PC-3 (cell line): ENCODE measurements at regions not wholly inside any gene's neighbourhood (a gene's known extent, or its start where the extent isn't known, plus 50 kb on each side); places are given as distances from the start of the nearest gene placed in this dataset.

ENCODE experiments used
- ATAC-seq: fragments of 200-7000 bp; cut with Tn5 transposase; 2 replicates; pipeline ENCODE4 v1.9.1; 2020; ENCODE audit warnings: mild to moderate bottlenecking, moderate library complexity
- BruUV-seq: library from RNA; stranded (reverse); fragments of 400-500 nt; replicated peaks from 2 replicates; lab custom pipeline; 2021; lab: Mats Ljungman, UMichigan
- CTCF ChIA-PET: fragments of 300-600 bp; sonication (Branson Sonifier 250); formaldehyde crosslinking; loops from one replicate; lab custom pipeline; 2022; ENCODE audit warnings: antibody characterized with exemption; lab: Charles Lee
- POLR2A ChIA-PET: fragments of 300-600 bp; sonication (Branson Sonifier 250); formaldehyde crosslinking; loops from one replicate; lab custom pipeline; 2022; ENCODE audit warnings: antibody characterized with exemption; ENCODE audit not compliant: unreplicated experiment; lab: Charles Lee
- DNase-seq: peaks from one replicate; pipeline ENCODE4 v3.0.0-alpha.2; 2015
- H2AFZ ChIP-seq: fragments of 300-600 bp; sonication (generic); 2 replicates; pipeline ENCODE4 v1.6.0; 2016; ENCODE audit warnings: antibody characterized with exemption, low read length
- H3F3A ChIP-seq: fragments of 300-600 bp; sonication (generic); one replicate; pipeline ENCODE4 v1.6.0; 2017; ENCODE audit warnings: antibody characterized with exemption, low read length, control low read depth, mild to moderate bottlenecking; ENCODE audit not compliant: unreplicated experiment
- H3K27ac ChIP-seq: fragments of 300-600 bp; sonication (generic); 2 replicates; pipeline ENCODE4 v1.5.1; 2016; ENCODE audit warnings: mild to moderate bottlenecking, low read length
- H3K27me3 ChIP-seq: fragments of 300-600 bp; sonication (generic); 2 replicates; pipeline ENCODE4 v1.6.1; 2016; ENCODE audit warnings: low read length, mixed read lengths
- H3K36me3 ChIP-seq: fragments of 300-600 bp; sonication (generic); 2 replicates; pipeline ENCODE4 v1.6.1; 2016; ENCODE audit warnings: low read depth, mixed run types, low read length, mixed read lengths
- H3K4me1 ChIP-seq: fragments of 300-600 bp; sonication (generic); 2 replicates; pipeline ENCODE4 v1.5.1; 2016; ENCODE audit warnings: low read length; ENCODE audit not compliant: insufficient read depth
- H3K4me2 ChIP-seq: fragments of 300-600 bp; sonication (generic); 2 replicates; pipeline ENCODE4 v1.6.0; 2016; ENCODE audit warnings: low read length
- H3K4me3 ChIP-seq: fragments of 300-600 bp; sonication (generic); 2 replicates; pipeline ENCODE4 v1.5.1; 2016; ENCODE audit warnings: mild to moderate bottlenecking, low read length, mixed read lengths
- H3K79me2 ChIP-seq: fragments of 300-600 bp; sonication (generic); 2 replicates; pipeline ENCODE4 v1.6.1; 2017; ENCODE audit warnings: low read length, mixed read lengths
- H3K9ac ChIP-seq: fragments of 300-600 bp; sonication (generic); 2 replicates; pipeline ENCODE4 v1.6.0; 2016; ENCODE audit warnings: mild to moderate bottlenecking, low read length
- H3K9me2 ChIP-seq: fragments of 300-600 bp; sonication (generic); replicated peaks from 2 replicates; pipeline ENCODE4 v1.6.1; 2016; ENCODE audit warnings: mixed run types, low read length, mixed read lengths
- H3K9me3 ChIP-seq: fragments of 300-600 bp; sonication (generic); 2 replicates; pipeline ENCODE4 v1.6.1; 2016; ENCODE audit warnings: low read length, mixed read lengths
- H4K20me1 ChIP-seq: fragments of 300-600 bp; sonication (generic); 2 replicates; pipeline ENCODE4 v1.6.1; 2016; ENCODE audit warnings: low read length, mixed read lengths
- EZH2 ChIP-seq: fragments of 300-600 bp; sonication (generic); IDR thresholded peaks from one replicate; pipeline ENCODE4 v1.6.1; 2017; ENCODE audit warnings: antibody characterized with exemption, mild to moderate bottlenecking, low read length; ENCODE audit not compliant: unreplicated experiment
- EZH2phosphoT487 ChIP-seq: fragments of 300-600 bp; sonication (generic); IDR thresholded peaks from 2 replicates; pipeline ENCODE4 v1.6.1; 2018; ENCODE audit warnings: mild to moderate bottlenecking, antibody characterized with exemption, low read length, borderline replicate concordance
- intact Hi-C: fragments of 100-400 bp; cut with micrococcal nuclease; formaldehyde crosslinking; loops from 2 replicates; pipeline ENCODE4 v1.9.0; 2023
- TF ChIP-seq, protein P1 (sequence below): fragments of 300-600 bp; sonication (generic); conservative IDR thresholded peaks from 2 replicates; pipeline ENCODE4 v1.5.1; 2017; ENCODE audit warnings: antibody characterized with exemption, low read depth, mild to moderate bottlenecking, low read length

DNA sequence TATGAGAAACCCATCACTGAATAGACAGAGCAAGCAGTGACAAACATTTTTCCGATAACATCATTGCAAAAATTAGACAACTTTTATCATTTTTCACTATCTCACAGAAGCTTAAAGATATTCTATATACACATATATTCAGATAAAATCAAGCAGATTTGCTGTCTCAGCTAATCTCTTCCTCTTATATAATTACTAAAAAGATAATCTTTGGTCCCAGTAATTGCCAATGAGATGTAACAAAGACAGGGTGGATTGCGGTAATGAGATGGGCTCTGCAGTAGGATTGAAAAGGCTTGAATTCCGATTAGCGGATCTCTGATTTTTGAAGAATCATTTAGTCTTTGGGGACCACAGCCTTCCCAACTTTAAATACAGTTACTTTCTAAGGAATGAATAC lies 63.5 kb downstream of the SYT4 start:
- Histone ChIP-seq H4K20me1 (no peaks in the 10 kb centered on the region), H3K4me2 (no peak overlapping the region), H3K27me3 (no peaks in the 10 kb centered on the region), H3K79me2 (no peaks in the 10 kb centered on the region), H3K9me2 (no peaks in the 10 kb centered on the region), H3K36me3 (no peaks in the 10 kb centered on the region), H3K9ac (no peak overlapping the region), H3K4me1 (no peaks in the 10 kb centered on the region), H3F3A (no peaks in the 10 kb centered on the region), H2AFZ (no peak overlapping the region), H3K27ac (no peak overlapping the region), H3K4me3 (no peak overlapping the region), H3K9me3 (no peaks in the 10 kb centered on the region)
- intact Hi-C loops = no loop called here
- no peak for DNase-seq
- ChIA-PET CTCF (no interaction called here), POLR2A (no interaction called here)
- TF ChIP-seq, protein P1, sequence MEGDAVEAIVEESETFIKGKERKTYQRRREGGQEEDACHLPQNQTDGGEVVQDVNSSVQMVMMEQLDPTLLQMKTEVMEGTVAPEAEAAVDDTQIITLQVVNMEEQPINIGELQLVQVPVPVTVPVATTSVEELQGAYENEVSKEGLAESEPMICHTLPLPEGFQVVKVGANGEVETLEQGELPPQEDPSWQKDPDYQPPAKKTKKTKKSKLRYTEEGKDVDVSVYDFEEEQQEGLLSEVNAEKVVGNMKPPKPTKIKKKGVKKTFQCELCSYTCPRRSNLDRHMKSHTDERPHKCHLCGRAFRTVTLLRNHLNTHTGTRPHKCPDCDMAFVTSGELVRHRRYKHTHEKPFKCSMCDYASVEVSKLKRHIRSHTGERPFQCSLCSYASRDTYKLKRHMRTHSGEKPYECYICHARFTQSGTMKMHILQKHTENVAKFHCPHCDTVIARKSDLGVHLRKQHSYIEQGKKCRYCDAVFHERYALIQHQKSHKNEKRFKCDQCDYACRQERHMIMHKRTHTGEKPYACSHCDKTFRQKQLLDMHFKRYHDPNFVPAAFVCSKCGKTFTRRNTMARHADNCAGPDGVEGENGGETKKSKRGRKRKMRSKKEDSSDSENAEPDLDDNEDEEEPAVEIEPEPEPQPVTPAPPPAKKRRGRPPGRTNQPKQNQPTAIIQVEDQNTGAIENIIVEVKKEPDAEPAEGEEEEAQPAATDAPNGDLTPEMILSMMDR = no peak
- TF ChIP-seq EZH2 (no peak), EZH2phosphoT487 (no peak)
- no peak for ATAC-seq
- no TSS peak for BruUV-seq

DNA sequence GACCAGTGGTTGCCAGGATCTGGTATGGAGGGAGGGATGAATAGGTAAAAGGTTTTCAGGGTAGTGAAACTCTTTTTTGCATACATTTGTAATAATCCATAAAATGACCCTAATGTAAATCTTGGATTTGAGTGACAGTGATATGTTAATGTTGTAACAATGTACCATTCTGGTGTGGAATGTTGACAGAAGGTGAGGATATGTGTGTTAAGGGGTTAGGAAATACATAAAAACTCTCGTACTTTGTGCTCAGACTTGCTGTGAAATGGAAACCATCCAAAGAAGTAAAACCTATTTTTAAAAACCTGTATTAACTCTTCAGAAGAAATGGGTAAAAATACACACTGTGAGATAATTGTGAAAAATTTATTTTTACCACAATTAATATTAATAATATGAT lies 66.2 kb downstream of the SYT4 start:
- no TSS peak for BruUV-seq

DNA sequence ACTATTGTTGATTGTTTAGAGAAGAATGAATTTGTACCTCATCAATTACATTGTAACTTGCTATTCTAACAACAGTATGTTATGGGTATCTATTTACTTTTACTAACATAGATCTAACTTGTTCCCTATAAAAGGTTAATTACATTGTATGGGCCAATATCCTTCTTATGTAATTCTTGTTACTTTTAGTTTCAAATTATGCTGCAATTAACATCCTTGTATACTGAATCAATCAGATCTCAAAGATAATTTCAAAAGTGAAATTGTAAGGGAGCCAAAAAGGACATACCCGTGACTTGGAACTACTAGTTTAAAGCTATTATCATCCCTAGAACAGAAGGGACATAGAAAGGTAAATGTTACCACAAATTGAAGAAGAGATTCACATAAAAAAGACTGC lies 79.9 kb upstream of the RIT2 start:
- Histone ChIP-seq H3K4me2 (no peak overlapping the region), H3K9me2 (no peaks in the 10 kb centered on the region), H3K27me3 (no peaks in the 10 kb centered on the region), H3K9ac (no peak overlapping the region), H3F3A (no peaks in the 10 kb centered on the region), H3K79me2 (no peaks in the 10 kb centered on the region), H3K4me3 (no peak overlapping the region), H4K20me1 (no peaks in the 10 kb centered on the region), H3K4me1 (no peaks in the 10 kb centered on the region), H3K27ac (no peak overlapping the region), H2AFZ (no peak overlapping the region), H3K36me3 (no peaks in the 10 kb centered on the region), H3K9me3 (no peaks in the 10 kb centered on the region)
- POLR2A ChIA-PET = no interaction called here
- CTCF ChIA-PET = no interaction called here
- ATAC-seq (no peak), DNase-seq (no peak)
- no peak for TF ChIP-seq EZH2phosphoT487
- TF ChIP-seq EZH2 = no peak
- TF ChIP-seq, protein P1 = no peak
- no TSS peak for BruUV-seq
- intact Hi-C loops = no loop called here

More for the DNA sequence above, 66.2 kb downstream of the SYT4 start:
- ChIA-PET POLR2A (no interaction called here), CTCF (no interaction called here)
- Histone ChIP-seq H3K9me3 (no peaks in the 10 kb centered on the region), H3K4me2 (no peak overlapping the region), H4K20me1 (no peaks in the 10 kb centered on the region), H3K4me3 (no peak overlapping the region), H3K36me3 (no peaks in the 10 kb centered on the region), H3K27ac (no peak overlapping the region), H3K9me2 (no peaks in the 10 kb centered on the region), H3K9ac (no peak overlapping the region), H2AFZ (no peak overlapping the region), H3K27me3 (no peaks in the 10 kb centered on the region), H3F3A (no peaks in the 10 kb centered on the region), H3K79me2 (no peaks in the 10 kb centered on the region), H3K4me1 (no peaks in the 10 kb centered on the region)
- DNase-seq (no peak), ATAC-seq (no peak)
- TF ChIP-seq, protein P1 = no peak
- TF ChIP-seq EZH2 = no peak
- TF ChIP-seq EZH2phosphoT487 = no peak
- intact Hi-C loops = no loop called here
